ENCODE measurements at regions not wholly inside any gene's neighbourhood (a gene's known extent, or its start where the extent isn't known, plus 50 kb on each side); places are given as distances from the start of the nearest gene placed in this dataset.

DNA sequence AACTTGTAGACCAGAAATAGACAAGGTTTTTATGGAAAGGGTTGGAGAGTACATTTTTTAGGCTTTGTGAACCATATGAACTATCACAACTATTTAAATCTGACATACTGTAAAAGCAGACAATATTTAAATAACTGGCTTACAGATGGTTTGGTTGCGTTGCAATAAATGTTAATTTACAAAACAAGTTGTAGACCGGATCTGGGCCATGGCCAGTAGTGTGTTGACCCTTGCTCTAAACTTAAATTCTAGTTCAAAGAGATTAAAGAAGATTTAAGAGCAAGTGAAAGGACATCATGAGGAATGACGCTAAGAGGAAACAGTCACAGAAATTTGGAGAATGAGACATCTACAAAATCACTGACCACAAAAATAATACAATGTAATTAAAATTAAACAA lies 652.7 kb downstream of the DCDC2C start:
- in situ Hi-C loops (cut with HindIII; ENCODE audit: low sequenced_read_pairs) = no loop called here

DNA sequence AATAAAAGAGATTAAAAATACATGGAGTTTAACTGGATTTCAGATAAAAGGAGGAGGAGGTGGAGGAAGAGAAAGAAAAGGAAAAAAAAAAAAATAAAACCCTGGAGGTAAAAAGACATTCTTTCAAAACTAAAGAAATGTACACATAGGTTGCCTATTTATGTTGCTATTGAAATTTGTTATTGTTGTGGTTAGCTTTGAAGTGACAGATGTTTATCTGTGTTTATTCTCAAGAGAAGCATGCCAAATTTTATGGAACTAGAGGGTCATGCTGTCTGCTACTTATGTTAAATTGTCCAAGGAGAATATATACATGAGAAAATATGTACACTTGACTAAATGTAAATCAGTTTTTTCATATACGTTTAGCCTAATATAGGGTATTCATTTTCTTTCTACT lies 653.2 kb downstream of the DCDC2C start:
- in situ Hi-C loops (cut with HindIII; ENCODE audit: low sequenced_read_pairs) = no loop called here

DNA sequence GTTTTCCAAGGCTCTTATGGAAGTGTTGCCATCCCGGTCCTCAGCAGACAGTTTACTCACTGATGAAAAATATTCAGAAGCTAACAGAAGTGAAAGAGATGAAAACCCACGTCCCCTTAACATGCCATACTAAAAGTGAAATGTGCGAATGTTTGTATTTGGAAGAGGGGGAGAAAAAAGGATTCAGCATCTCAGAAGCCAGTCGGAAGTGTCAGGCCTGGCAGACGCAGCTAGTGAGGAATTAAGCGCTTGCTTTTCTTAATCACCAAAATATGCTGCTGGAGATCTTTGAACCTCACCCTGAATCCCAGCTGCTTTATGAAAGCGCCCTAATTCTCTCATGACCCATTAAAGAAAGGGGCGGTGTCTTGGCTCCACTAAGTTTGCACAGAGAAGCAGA lies 653.7 kb downstream of the DCDC2C start:
- in situ Hi-C loops (cut with HindIII; ENCODE audit: low sequenced_read_pairs) = no loop called here

DNA sequence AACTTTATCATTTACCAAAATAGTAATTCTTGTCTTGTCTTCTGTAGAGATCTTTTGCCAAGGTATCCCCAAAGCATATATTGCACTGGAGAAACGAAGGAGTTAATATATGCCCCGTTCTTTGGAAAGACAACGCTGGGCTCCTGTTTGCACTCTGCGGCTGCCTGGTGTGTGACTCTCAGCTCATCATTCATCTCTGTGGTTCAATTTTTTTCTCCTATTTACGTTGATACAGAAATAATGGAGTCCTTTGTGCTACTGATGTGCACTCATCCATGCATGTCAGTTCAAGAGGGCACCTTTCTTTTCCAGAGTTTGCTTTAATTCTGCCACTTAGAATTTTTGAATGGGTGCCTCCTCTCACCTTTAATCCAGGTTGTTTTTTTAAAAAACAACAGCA lies 655.5 kb downstream of the DCDC2C start:
- in situ Hi-C loops (cut with HindIII; ENCODE audit: low sequenced_read_pairs) = no loop called here

DNA sequence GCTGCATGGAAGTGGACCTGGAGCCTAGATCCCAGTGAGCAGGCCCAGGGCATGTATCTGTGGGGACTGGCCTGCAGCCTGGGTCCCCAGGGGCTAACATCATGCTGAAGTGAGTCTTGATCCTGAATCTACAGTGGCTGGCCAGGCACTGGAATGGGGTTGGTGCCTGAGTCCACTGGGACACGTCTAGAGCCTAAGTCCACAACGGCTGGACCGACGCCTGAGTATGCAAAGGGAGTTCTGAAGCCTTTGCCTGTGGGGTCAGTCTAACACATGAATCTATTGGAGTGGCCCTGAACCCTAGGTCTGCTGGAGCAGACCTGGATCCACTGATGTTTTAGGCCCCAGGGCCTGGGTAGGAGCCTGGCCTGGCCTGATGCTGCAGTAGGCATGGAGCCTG lies 665.5 kb downstream of the DCDC2C start:
- in situ Hi-C loops (cut with HindIII; ENCODE audit: low sequenced_read_pairs) = loop anchor here (5.0 kb wide), 1 partner anchor 58 kb away; no protein-coding TSS in a partner anchor

DNA sequence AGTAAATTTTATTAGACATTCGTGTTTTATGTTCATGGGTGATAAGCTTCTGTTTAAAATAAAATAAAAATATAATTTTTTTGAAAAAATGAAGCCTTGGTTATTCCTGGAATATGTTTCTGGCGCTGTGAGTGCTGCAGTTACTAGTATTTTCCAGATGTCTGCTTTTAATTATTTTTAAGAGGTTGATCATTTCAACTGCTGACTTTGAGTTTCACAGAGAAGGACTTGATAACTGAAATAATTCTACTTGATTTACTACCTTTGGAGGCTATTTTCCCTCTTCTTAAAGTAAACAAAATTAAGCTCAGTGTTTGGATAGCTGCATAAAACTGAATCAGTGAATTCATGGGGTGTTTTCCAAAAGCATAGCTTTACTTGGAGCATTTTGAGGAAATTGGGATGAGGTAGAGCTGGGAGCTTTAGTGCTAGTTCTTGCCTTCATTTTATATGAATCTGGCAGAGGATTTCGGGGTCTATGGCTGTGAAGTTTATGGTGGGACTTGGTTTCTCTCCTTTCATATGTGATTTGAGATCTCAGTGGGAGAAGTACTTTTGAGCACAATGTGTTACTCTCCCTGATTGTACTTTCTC lies 666.5 kb downstream of the DCDC2C start:
- in situ Hi-C loops (cut with HindIII; ENCODE audit: low sequenced_read_pairs) = loop anchor here (5.0 kb wide), 1 partner anchor 57 kb away; no protein-coding TSS in a partner anchor

DNA sequence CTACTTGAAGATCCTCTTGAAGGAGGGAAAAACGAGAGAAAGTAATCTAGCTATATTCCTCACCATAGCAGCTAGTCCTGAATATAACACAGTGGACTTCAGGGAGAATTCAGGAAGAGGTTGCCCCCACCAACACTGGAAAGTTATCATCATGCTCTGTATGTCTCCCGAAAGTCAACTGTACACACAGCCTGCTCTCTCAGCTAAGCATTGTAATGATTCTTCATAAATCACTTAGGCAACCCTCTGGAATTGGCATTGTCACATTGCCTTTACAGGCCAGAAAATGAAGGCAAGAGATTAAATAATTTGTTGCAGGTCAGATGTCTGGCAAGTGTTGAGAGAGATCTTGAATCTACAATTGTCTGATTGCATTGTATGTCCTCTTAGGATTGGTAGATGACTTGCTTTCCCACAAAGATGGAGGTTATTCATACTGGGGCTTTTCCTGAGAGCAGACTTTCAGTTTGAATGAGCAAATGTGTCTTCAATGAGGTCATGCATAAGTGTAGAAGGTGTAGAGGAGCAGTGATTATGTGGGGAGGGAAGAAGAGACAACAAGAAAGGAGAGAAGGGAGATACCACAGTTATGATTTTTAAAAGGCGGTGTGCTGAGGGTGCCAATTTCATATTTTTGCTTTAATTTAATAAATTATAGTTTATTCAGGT lies 667.2 kb downstream of the DCDC2C start:
- in situ Hi-C loops (cut with HindIII; ENCODE audit: low sequenced_read_pairs) = no loop called here

DNA sequence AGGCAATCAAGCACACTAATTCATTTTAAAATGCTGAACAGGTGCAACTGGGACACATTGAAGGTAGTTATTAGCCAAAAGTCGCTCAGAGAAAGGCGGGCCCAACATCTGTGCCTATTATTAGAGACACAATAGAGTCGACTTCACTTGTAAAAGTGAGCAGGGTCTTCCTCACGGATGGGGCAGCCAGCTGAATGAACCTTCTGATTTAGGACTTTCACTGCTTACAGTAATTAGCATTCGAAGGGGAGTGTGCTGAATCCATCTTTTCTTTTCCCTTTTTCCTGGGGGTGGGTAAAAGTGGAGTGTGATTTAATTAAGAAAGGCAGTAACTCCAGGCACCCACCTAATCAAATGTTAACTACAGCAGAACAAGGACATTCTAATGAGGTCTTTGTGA lies 677.7 kb downstream of the DCDC2C start:
- in situ Hi-C loops (cut with HindIII; ENCODE audit: low sequenced_read_pairs) = loop anchor here (5.0 kb wide), 1 partner anchor 86 kb away; no protein-coding TSS in a partner anchor

DNA sequence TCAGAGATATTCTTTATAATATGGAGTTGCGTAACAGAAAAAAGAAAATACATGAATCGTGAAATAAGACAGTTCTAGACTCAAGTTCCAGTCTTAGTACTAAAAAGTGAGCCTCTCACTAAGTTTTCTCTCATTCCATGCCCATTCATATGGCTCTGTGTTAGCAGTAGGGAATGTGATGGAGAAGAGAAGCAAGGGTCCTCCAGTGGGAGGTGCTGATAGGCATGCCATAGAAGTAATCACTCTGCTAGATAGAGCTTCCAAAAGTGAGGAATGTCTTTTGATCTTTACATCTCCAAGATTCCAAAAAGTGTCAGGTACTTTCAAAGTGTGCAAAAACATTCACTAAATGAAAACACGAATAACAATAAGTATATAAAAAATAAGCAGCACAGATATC lies 678.4 kb downstream of the DCDC2C start:
- in situ Hi-C loops (cut with HindIII; ENCODE audit: low sequenced_read_pairs) = loop anchor here (5.0 kb wide), 1 partner anchor 86 kb away; no protein-coding TSS in a partner anchor

DNA sequence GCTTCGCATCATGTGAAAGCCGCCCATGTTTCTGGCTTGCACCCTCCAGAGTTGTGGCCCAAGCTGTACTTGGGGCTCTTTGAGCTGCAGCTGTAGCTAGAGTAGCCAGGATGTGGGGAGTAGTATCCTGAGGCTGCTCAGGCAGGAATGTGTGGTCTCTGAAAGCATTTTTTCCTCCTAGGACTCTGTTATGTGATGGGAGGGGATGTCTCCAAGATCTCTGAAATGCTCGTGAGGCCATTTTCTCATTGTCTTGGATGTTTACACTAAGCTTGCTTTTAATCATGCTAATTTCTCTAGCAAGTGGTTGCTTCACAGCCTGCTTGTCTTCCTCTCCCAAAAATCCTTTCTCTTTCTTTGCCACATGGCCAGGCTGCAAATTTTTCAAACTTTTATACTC lies 687.6 kb downstream of the DCDC2C start:
- in situ Hi-C loops (cut with HindIII; ENCODE audit: low sequenced_read_pairs) = no loop called here

DNA sequence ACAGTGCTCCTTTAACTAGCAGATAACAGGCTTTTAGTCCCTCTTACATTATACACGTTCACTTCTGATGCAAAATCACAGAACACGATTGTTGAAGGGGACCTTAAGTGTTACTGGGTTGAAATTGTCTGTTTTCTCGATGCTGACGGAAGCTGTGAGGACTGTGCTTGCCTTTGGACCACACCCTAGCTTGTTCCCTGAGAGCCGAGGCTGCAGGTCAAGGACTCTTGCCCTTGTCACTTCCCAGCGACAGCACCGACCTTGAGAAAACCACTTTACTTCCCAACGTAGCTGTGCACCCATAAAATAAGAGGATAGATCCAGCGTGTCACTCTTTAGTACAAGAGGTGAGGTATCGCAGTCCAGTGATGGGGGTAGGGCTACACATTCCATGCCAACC lies 701.0 kb downstream of the DCDC2C start:
- in situ Hi-C loops (cut with HindIII; ENCODE audit: low sequenced_read_pairs) = no loop called here

DNA sequence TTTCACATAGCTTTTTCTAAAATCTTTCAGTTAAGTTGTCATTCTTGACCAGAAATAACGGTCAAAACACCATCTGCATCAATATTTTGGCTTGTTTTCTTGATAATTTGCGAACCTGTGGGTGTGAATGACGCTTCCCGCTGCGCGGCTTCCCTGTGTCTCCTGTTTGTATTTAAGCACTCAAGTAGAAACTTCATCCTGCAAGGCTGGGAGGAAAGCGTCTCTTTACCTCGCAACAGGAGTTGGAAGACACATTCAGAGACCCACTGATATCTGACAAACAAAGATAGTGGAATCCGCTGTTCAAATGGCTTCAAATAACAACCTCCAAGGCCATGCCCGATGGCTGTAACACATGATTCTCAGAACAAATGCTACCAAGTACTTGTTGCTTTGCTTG lies 704.9 kb downstream of the DCDC2C start:
- in situ Hi-C loops (cut with HindIII; ENCODE audit: low sequenced_read_pairs) = no loop called here

DNA sequence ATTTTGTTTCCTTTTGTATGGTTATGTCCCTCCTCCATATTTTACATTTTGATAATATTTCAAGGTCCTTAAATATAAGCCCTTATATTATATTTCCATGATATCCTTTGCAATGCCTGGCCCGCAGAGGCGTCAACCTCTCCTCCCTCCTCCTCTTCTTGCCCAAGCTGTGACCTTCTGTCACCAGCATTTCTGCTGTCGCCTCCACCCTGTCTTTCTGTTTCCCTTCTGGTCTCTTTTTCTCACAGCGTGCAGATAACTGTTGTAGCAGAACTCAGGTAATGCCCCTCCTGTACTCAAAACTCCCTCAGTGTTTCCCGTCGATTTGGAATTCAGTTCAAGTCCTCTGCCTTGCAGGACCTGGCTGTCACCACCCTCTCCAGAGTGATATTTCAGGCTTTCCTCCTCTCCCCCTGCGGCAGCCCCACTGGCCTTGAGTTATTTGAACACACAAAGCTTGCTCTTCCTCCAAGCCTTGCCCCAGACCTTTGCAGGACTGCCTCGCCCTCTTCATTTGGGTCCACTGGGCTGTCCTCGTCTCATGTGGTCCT lies 709.3 kb downstream of the DCDC2C start:
- in situ Hi-C loops (cut with HindIII; ENCODE audit: low sequenced_read_pairs) = no loop called here

DNA sequence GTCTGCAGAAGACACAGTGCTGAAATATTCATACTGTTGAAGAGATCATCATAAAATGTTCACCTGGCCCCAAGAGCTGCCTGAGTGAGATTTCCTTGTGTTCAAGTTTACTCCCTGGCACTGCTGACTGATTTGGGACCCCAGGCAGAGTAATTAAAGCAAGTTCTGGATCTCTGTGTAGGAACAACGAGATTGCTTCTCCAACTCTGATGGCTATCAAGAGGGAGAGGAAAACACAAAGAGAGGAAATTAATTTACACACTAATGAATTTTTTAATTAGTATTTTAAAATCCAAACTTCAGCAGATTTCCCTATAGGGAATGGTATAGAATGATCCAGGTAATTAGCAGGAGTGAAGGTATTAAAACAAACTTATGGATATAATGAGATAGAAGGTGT lies 711.8 kb downstream of the DCDC2C start:
- in situ Hi-C loops (cut with HindIII; ENCODE audit: low sequenced_read_pairs) = no loop called here

DNA sequence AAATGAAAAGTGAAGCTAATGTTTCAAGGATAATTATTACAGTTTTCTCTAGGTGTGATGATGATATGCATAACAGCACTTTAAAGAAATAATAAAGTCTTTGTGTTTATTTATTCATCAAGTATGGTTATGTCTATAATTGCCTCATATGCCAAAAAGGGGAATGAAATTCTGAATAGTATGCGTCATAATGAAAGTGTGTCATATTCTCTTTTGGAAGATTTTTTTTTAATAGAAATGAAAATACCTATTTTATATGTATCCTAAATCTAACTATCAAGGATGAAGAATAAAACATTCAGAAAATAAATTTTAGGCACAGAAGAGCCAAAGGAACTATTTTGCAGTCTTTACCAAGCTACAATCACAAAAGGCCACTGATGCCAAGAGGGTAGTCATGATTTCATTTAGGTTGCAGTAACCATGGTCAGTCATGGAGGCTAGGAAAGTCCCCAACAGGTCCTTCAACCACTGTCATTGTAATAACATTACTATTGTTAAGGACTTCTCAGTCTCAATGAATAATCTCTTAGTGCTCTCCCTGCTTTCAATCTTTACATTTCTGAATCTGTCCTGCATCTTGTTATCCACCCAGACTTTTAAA lies 712.5 kb downstream of the DCDC2C start:
- in situ Hi-C loops (cut with HindIII; ENCODE audit: low sequenced_read_pairs) = no loop called here

DNA sequence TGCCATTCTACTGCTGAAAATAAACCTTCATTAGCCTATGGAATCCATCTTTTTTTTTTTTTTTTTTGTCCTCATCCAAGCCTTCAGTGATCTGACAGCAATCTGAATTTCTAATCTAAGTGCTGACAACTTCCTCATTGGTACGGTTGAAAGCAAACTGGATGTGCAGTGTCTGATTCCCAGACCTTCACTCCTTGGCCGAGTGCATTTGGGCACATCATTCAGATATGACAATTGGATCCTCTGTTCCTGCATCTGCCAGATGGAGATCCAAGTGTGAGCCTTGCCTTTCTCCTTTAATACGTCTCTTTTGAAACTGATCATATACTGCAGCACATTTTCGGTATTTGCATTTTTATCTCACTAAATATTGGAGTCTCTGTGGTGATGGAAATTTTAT lies 713.1 kb downstream of the DCDC2C start:
- in situ Hi-C loops (cut with HindIII; ENCODE audit: low sequenced_read_pairs) = no loop called here

DNA sequence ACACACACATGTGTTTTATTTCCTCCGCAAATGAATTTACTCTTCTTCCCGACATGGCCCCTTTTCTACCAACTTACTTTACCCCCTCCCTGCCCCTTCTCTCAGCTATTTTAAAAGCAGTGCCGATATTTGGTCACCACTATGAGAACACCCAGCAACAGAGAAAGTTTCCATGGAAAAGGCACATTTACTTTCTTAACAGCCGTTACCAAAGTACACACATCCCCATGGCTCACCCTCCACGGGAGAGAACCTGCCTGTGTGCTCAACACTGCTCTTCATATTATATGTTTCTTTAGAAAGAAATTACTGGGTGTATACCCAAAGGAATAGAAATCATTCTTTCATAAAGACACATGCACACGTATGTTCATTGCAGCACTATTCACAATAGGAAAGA lies 714.4 kb downstream of the DCDC2C start:
- in situ Hi-C loops (cut with HindIII; ENCODE audit: low sequenced_read_pairs) = no loop called here

DNA sequence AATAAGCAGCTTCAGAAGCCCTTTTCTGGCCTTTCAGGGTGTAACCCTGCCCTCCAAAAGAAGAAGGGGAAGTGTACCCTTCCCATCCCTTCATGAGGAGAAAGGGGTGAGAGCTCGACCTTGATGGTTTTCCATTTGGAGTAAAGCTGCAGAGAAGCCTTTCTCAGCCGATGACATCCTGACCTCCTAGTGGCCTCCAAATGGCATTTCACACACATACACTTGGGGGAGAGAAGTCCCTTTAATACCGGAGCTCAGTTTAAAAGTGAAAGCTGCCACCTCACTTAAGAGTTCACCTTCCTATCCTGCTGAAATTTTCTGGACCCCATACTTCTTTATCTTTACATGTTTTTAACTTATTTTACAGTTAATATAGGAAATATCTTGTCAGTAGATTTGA lies 716.7 kb downstream of the DCDC2C start:
- in situ Hi-C loops (cut with HindIII; ENCODE audit: low sequenced_read_pairs) = no loop called here

DNA sequence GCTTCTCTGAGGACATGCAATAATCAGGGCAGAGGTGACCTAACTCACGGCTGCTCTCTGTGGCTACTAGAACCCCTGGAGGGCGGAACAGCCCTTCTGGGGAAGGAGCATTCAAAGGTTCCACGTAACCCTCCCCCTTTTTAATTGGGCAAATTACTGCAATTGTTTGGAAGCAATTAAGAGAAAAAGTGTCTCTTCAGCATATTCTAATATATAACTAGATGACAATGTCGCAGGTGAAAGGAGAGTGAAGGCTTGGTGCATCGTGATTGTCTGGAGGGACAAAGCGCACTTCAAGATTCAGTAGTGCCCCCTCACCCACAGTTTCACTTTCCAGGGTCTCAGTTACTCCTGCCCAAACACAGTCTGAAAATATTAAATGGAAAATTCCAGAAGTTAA lies 720.8 kb downstream of the DCDC2C start:
- in situ Hi-C loops (cut with HindIII; ENCODE audit: low sequenced_read_pairs) = no loop called here

DNA sequence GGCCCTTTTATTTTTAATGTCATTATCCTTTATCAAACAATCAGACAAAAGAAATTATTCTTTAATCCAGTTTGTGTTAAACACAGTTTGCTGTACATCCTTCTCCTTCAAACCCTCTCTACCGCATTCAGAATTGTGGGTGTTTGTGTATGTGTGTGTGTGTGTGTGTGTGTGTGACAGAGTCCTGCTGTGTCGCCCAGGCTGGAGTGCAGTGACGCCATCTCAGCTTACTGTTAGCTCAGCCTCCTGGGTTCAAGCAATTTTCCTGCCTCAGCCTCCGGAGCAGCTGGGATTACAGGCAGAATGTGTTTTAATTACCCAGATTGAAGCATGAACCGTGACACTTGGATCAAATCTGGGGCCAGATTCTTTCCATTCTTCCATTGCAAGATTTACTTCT lies 723.7 kb downstream of the DCDC2C start:
- in situ Hi-C loops (cut with HindIII; ENCODE audit: low sequenced_read_pairs) = loop anchor here (5.0 kb wide), 1 partner anchor 60 kb away; no protein-coding TSS in a partner anchor

DNA sequence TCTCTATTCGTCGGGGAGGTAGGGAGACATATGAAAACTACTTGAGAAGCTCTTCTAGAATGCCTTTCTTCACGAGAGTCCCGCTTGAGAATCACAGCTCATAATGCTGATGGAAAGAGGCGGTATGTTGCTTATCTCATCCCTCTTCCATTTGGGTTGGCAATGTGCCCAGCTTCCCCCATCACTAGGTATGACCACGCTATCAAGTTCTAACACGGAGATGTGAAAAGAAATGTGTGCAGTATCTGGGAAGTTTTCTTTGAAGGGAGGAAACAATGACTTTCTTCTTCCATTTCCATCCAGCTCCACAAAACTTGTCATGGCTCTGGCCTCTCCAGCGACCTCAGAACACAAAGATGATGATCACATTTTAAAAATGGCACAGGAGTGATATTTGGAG lies 742.4 kb downstream of the DCDC2C start:
- in situ Hi-C loops (cut with HindIII; ENCODE audit: low sequenced_read_pairs) = no loop called here

DNA sequence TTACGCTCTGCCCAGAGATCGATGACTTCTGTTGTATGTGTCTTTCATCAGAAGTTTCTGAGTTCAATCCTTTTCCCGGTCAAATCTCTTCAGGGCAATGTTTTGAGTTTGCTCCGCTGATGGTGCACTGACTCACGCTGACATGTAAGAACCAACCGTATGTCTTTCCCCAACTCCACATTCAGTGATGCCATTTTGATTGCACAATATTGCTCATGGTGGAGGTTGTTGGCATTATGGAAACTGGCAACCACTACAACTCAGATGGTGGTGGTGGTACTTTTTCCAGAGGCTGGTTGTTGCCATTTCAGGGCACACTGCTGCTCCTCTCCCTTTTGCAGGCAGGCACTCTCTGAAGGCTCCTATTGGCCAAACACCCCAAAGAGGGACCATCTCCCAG lies 751.5 kb downstream of the DCDC2C start:
- in situ Hi-C loops (cut with HindIII; ENCODE audit: low sequenced_read_pairs) = no loop called here

All from endothelial cell of hepatic sinusoid (primary cell).